K562 (cell line): ENCODE measurements at regions not wholly inside any gene's neighbourhood (a gene's known extent, or its start where the extent isn't known, plus 50 kb on each side); places are given as distances from the start of the nearest gene placed in this dataset.

ENCODE experiments used
- EP300 ChIP-seq: IDR thresholded peaks from 2 replicates; pipeline ENCODE4 v1.6.1; 2012; ENCODE audit warnings: low read length, improper control_type of control experiment
- FOXA3 ChIP-seq, 2 experiments: fragments of 450-650 bp in 1 of 2; sonication (generic) in 1 of 2; formaldehyde crosslinking; IDR thresholded peaks in 1 of 2; conservative IDR thresholded peaks in 1 of 2; 2 replicates each; pipeline versions ENCODE4 v1.4.0 to v1.8.0; 2020 to 2022; ENCODE audit warnings: mild to moderate bottlenecking in 2 of 2, missing genetic modification reagents in 1 of 2
- HNRNPL ChIP-seq: fragments of 200-400 bp; formaldehyde crosslinking; IDR thresholded peaks from 2 replicates; pipeline ENCODE4 v1.6.1; 2017; ENCODE audit warnings: low read depth, mild to moderate bottlenecking, low read length
- MYNN ChIP-seq, 2 experiments: sonication (generic); formaldehyde crosslinking in 1 of 2; IDR thresholded peaks; 2 replicates each; pipeline versions ENCODE4 v1.5.0 to v1.6.1; 2016 to 2020; ENCODE audit warnings: antibody characterized with exemption in 1 of 2, missing genetic modification reagents in 1 of 2
- NFIC ChIP-seq: fragments of 450-650 bp; IDR thresholded peaks from 2 replicates; pipeline ENCODE4 v1.6.1; 2017; ENCODE audit warnings: mild to moderate bottlenecking, inconsistent platforms
- RUNX1 ChIP-seq: sonication (generic); IDR thresholded peaks from 2 replicates; pipeline ENCODE4 v1.6.1; 2016; ENCODE audit warnings: antibody characterized with exemption, low read depth
- TBP ChIP-seq: optimal IDR thresholded peaks from 2 replicates; pipeline ENCODE3; 2011; ENCODE audit warnings: low read depth, low read length, improper control_type of control experiment
- ZNF668 ChIP-seq: fragments of 250-450 bp; sonication (Bioruptor Pico); IDR thresholded peaks from 2 replicates; pipeline ENCODE4 v1.8.0; 2022; ENCODE audit warnings: mild to moderate bottlenecking, inconsistent platforms
- TF ChIP-seq, protein P1 (sequence below): sonication (generic); IDR thresholded peaks from 2 replicates; pipeline ENCODE4 v1.6.1; 2016
- TF ChIP-seq, protein P2 (sequence below): IDR thresholded peaks from 3 replicates; pipeline ENCODE4 v1.6.1; 2011; ENCODE audit warnings: borderline replicate concordance, mild to moderate bottlenecking; ENCODE audit not compliant: insufficient read length, insufficient read depth
- TF ChIP-seq, protein P3 (sequence below): sonication (generic); formaldehyde crosslinking; IDR thresholded peaks from 2 replicates; pipeline ENCODE4 v1.8.0; 2022; ENCODE audit warnings: mild to moderate bottlenecking, missing genetic modification reagents

DNA sequence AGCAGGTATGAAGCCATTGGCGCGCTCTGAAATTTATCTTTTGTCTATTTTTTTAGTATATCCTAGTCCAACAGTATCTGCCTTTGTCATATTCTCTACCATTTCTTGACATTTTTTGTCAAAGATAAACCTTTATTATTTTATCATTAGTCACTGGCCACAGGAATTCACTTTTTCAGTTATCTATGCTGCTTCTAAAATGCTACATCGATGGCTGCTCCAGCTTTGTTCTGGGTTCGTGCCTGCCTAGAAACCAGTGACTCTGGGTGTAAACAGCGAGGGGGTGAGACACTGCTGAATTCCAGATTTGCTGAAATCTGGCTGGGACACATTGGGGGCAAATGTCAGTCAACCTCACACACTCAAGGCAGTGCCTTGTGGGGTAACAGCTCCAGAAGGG, 193.4 kb downstream of the CDC5L start:
- TF ChIP-seq NFIC (no peak), HNRNPL (no peak), RUNX1 (no peak), TBP (no peak), EP300 (no peak), FOXA3 (CRISPR knock-in tag; conservative IDR thresholded peaks at IDR 0.05 in 1 of 2, IDR thresholded peaks at IDR 0.05 in 1 of 2) (no peak), MYNN (IDR thresholded peaks at IDR 0.05) (no peak), MYNN (CRISPR knock-in tag; IDR thresholded peaks at IDR 0.05) (no peak), ZNF668 (CRISPR knock-in tag) (no peak)
- TF ChIP-seq, protein P1, sequence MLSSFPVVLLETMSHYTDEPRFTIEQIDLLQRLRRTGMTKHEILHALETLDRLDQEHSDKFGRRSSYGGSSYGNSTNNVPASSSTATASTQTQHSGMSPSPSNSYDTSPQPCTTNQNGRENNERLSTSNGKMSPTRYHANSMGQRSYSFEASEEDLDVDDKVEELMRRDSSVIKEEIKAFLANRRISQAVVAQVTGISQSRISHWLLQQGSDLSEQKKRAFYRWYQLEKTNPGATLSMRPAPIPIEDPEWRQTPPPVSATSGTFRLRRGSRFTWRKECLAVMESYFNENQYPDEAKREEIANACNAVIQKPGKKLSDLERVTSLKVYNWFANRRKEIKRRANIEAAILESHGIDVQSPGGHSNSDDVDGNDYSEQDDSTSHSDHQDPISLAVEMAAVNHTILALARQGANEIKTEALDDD: no peak
- TF ChIP-seq, protein P2, sequence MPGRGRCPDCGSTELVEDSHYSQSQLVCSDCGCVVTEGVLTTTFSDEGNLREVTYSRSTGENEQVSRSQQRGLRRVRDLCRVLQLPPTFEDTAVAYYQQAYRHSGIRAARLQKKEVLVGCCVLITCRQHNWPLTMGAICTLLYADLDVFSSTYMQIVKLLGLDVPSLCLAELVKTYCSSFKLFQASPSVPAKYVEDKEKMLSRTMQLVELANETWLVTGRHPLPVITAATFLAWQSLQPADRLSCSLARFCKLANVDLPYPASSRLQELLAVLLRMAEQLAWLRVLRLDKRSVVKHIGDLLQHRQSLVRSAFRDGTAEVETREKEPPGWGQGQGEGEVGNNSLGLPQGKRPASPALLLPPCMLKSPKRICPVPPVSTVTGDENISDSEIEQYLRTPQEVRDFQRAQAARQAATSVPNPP: no peak
- TF ChIP-seq, protein P3, sequence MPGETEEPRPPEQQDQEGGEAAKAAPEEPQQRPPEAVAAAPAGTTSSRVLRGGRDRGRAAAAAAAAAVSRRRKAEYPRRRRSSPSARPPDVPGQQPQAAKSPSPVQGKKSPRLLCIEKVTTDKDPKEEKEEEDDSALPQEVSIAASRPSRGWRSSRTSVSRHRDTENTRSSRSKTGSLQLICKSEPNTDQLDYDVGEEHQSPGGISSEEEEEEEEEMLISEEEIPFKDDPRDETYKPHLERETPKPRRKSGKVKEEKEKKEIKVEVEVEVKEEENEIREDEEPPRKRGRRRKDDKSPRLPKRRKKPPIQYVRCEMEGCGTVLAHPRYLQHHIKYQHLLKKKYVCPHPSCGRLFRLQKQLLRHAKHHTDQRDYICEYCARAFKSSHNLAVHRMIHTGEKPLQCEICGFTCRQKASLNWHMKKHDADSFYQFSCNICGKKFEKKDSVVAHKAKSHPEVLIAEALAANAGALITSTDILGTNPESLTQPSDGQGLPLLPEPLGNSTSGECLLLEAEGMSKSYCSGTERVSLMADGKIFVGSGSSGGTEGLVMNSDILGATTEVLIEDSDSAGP: no peak
